ENCODE measurements at regions not wholly inside any gene's neighbourhood (a gene's known extent, or its start where the extent isn't known, plus 50 kb on each side); places are given as distances from the start of the nearest gene placed in this dataset.
"Not testable (repeated sequence)": the region's sequence is repeated elsewhere in the genome, so short reads cannot be mapped to it uniquely, and the experiment has no call there.

DNA sequence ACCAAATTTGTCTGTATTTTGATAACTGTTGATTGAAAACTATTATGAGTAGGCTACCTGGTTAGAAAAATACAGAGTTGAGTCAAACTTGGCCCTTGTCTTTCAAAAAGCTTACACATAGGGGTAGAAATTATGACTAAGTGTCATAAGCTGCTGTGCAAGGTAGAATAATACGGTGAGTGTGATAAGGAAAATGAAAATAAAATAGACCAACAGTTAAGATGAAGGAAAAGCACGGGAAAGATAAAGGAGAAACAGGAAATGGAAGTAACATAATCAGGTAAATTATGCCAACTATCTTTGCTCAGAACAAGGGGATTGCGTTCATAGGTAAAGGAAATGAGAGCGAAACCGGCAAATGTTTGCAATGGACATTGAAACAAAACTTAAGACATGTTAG is 302.5 kb downstream of the PCDH7 start:
- no peak for DNase-seq

DNA sequence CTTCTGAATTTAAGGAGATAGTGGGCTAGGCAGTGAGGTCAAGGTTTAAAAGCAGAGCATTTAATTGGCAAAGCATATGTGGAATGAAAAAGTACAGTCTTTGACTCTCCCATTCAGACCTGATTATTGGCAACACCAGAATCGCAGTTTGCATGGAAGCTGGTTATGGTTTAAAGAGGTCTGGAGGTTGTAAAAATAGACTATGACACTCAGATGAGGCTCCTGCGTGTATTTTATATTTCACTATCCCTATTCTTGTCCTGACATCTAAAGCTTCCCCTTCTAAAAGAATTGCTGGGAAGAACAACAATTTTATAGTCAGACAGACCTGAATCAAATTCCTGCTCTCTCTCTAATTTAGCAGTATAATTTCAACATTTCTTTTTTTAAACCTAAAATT is 302.9 kb downstream of the PCDH7 start:
- no peak for DNase-seq

- no peak for DNase-seq
Observed at GRCh38 chr4:31023742-31024141, 303.6 kb downstream of the PCDH7 start.

DNA sequence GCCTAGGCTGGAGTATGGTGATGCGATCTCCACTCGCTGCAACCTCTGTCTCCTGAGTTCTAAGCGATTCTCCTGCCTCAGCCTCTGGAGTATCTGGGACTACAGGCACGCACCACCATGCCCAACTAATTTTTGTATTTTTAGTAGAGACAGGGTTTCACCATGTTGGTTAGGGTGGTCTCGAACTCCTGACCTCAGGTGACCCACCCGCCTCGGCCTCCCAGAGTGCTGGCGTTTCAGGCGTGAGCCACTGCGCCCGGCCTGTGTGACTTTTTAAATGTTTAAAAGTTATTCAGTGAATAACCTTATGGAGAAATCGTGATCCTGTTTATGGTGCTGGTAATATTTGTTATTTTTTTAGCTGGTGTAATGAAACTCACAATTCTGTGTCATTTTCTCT is 304.6 kb downstream of the PCDH7 start:
- DNase-seq: not testable (repeated sequence)

- DNase-seq: no peak
Observed at GRCh38 chr4:31026256-31026655, 306.1 kb downstream of the PCDH7 start.

DNA sequence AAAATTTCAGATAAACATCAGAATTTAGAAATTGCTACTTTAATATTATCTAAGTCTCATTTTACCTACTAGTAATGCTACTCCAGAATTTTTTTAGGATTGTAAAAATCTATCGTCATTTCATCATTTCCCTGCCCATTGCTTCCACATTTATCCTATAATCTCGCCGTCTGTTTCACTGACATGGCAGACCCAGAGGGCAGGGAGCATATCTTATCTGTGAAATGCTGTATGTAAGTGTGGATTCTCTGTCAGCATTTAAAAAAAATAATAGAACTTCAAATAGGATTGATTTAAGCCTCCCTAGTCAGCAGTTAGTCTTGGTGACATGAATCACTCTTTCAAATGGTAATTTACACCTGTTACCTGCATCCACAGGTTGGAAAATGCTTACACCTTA is 314.4 kb downstream of the PCDH7 start:
- DNase-seq: no peak

DNA sequence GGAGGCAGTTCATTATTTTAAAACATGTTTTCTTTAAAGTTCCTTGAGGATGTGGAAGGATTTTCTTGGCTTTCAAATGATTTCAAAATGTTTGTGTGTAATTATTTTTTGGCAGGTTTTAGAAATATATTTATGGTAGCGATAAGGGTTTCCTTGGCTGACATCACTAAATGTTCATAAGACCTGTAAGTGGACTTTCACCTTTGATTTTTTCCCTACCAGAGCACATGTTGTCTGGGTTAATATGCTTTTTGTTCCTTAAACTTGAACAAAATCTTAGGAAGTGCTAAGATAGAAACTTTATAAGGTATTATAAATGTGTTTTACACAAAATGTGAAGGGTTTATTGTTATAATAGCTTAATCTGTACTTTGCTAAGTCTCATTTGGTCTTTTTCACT is 315.6 kb downstream of the PCDH7 start:
- DNase-seq: no peak

GRCh38 chr4:31037703-31038102 is 317.5 kb downstream of the PCDH7 start:
- no peak for DNase-seq

GRCh38 chr4:31039382-31039781 is 319.2 kb downstream of the PCDH7 start:
- no peak for DNase-seq

DNA sequence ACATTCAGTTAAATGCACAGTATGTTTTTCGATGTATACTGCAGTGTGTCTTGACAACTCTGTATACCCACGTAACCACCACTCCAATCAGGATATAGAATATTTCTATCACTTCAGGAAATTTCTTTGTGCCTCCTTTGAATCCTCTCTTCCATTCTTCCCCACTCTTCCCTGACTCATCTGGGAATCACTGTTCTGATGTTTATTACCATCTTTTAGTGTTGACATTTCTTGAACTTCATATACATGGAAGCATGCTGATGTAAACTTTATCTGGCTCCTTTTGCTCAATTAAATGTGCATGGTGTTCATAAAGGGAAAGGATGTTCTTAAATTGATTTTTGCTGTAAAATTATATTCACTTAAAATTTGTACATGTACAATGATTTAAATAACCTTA is 319.9 kb downstream of the PCDH7 start:
- no peak for DNase-seq

DNA sequence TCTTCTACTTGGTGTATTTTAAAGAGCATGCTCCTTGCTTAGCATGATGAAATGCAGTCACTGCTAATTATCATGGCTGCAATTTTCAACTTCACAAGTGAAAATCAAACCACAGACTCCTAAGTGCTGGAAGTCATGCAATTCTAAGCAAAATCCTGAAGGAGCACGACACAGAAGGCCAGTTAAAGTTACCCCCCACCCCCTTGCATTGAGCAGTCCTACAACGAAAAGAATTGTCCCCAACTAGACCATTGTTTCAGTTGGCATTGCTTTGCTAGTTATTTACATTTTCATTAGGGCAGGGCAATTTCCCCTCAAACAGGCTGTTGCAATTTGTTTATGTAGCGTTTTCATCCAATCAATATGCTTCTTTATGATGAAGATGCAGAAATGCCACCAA is 321.2 kb downstream of the PCDH7 start:
- DNase-seq: no peak

DNA sequence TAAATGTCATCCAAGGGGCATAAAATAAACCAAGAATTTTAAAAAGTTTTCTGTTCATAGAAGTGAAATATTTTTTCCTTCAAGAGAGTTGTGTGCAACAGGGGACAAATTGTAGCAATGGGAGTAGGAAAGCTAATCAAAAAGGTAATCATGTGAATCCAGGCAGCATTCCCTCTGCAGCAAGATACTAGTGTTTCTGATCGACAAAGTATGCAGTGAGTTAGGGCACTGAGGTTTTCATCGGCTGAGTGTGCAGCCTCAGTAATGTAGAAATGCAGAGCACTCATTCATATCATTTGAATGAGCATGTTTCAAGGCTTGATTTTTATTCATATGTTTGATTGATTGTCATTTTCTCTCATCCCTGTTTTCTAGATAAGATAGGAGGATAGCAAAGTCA is 321.7 kb downstream of the PCDH7 start:
- DNase-seq: no peak

DNA sequence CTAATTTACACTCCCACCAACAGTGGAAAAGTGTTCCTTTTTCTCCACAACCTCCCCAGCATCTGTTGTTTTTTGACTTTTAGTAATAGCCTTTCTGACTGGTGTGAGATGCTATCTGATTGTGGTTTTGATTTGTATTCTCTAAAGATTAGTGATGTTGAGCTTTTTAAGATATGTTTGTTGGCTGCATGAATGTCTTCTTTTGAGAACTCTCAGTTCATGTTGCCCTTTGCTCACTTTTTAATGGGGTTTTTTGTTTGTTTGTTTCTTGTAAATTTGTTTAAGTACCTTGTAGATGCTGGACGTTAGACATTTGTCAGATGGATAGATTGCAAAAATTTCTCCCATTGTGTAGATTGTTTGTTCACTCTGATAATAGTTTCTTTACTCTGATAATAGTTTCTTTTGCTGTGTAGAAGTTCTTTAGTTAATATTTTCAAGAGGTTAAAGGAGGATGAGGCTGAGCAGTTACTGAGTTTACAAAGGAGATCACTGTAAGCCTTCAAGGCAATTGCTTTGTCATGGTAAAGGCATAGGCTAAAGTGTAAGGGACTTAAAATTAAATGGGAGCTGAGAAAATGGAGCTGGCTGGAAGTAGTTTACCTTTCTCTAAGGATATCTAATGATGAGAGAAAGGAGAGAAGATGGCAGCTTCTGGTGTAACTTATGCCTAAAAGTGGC is 323.4 kb downstream of the PCDH7 start:
- DNase-seq: no peak

DNA sequence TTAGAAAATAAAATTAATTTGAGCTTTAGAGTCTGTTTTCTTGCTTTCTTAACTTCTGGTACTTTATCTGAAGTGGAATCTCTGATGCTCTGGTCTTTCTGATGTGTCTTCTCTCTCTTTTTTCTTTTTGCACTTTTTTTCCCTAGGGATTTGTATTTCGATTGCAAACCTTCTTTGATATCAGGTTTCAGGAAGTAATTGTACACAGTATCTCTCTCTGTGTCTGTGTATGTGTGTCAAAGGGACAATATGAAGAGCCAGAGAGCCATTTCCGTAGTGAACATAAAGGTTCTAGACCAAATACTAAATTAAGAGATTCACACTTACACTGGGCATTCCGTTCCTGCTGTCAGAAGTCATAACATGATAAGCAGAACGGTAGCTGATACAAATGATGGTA is 325.0 kb downstream of the PCDH7 start:
- no peak for DNase-seq

GRCh38 chr4:31045724-31046318 is 325.7 kb downstream of the PCDH7 start:
- DNase-seq: no peak

- no peak for DNase-seq
Observed at GRCh38 chr4:31051151-31051550, 331.0 kb downstream of the PCDH7 start.

GRCh38 chr4:31051565-31051964 is 331.4 kb downstream of the PCDH7 start:
- DNase-seq: no peak

GRCh38 chr4:31052519-31052918 is 332.4 kb downstream of the PCDH7 start:
- no peak for DNase-seq

GRCh38 chr4:31053451-31053850 is 333.3 kb downstream of the PCDH7 start:
- no peak for DNase-seq

DNA sequence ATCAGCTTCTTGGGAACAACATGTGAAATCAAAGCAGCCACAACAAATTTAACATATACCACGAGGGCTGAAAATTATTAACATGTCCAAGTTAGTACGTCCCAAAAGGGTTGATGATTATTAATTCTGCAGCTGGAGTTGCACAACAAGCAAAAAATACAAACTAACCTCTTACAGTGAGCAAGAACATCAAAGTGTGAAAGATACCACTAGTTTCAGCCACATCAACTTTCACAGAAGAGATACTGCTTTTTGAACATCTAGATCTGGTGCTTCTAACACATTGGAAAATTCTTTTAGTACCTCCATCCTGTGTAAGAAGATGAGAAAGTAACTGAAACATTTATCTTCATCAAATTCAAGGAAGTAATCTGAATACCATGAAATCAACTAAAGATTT is 334.1 kb downstream of the PCDH7 start:
- no peak for DNase-seq

DNA sequence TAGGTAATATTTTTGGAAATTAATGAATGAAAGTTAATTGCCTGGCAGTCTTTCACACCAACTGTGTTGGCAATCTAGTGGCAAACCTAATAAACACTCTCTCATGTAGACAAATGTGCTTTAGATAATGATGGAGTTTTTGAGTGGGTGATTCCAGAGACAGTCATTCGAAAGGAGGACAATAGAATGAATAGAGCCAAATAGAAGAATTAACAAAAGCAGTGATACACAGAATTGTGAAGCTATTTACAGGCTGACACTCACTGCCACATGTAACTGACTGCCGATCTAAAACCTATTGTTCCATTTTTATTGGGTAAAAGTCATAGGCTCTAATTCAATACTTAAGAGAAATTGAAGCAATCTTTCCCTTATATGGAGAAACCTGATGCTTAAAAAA is 338.5 kb downstream of the PCDH7 start:
- no peak for DNase-seq

DNA sequence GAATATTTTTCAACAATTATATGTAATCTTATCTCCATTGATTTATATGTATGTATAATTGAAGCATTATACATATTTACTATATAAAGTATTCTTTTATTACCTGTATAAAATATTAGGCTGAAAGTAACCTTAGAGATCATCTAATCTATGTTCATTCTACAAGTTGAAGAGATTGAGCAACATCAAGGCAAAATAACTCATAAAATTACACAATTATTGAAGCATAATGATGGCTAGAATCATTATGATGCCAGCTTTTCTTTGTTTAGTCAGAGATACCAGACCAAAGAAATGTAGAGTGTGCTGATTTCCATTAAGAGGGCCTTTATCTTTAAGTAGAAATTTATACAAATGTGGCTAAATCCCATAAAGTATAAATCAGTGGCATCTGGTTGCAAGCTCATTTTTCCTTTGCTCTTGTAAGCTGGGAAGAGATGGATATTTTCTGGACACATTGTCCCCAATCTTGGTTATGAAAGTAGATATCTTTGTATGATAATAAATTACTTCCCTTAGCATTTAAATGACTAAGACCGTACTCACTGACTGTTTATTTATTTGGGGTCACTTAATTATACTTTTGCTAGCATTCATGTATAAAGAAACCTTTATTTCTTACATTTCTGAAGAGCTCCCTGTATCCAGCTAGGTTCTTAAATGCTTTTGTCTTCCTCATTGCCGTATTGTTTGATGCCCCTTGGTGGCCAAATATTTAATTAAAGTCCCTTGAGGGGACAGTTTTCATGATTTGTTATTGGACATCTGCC is 339.8 kb downstream of the PCDH7 start:
- no peak for DNase-seq

DNA sequence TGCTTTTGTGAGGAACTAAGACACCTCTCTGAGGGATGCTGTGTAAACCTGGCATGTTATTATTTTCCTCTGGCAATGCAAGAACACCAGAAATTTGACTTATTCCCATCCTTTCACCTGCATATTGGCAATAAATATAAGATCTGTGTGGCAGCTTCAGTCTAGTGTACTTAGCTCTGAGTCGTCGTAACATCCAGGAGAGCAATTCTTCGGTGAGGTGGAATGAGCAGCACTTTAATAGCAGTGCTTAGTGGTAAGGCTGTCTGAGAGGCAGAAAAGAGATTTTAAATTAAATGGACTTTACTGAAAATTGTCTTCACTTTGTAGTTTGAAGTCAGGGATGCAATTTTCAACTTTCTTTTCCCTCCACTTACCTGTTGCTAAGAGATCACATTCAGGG is 344.9 kb downstream of the PCDH7 start:
- no peak for DNase-seq

Data from NCI-H187 treated with DMSO at 0.1 percent for 48 hours (cell line).